Body of pancreas (tissue), 4 donors: ENCODE measurements at regions not wholly inside any gene's neighbourhood (a gene's known extent, or its start where the extent isn't known, plus 50 kb on each side); places are given as distances from the start of the nearest gene placed in this dataset.
"Not testable (repeated sequence)": the region's sequence is repeated elsewhere in the genome, so short reads cannot be mapped to it uniquely, and the experiment has no call there.

Experiments used
- ATAC-seq: fragments of 150-250 bp; one replicate; pipeline ENCODE4 v1.9.1; 2016
- DNase-seq, 4 donors: peaks; one replicate each; pipeline ENCODE4 v3.0.0-alpha.2; 2019
- H3K27ac ChIP-seq, 4 donors: fragments of 200-600 bp; sonication (generic); 1 replicate in 3 of 4; 2 replicates in 1 of 4; pipeline versions ENCODE4 v1.5.1 to v1.6.1; 2016 to 2019; ENCODE audit warnings: mild to moderate bottlenecking in 1 of 4, mixed read lengths in 1 of 4, moderate library complexity in 1 of 4
- H3K27me3 ChIP-seq, 2 donors: fragments of 200-600 bp; sonication (generic); one replicate each; pipeline ENCODE4 v1.6.0; 2016; ENCODE audit warnings: mild to moderate bottlenecking in 1 of 2
- H3K36me3 ChIP-seq, 2 donors: fragments of 200-600 bp; sonication (generic); replicated peaks in 1 of 2; 2 replicates each; pipeline ENCODE4 v1.5.1; 2016; ENCODE audit warnings: low read depth in 2 of 2; ENCODE audit not compliant: insufficient read depth in 1 of 2
- H3K4me1 ChIP-seq: fragments of 200-600 bp; sonication (generic); one replicate; pipeline ENCODE4 v1.6.0; 2016
- H3K4me3 ChIP-seq, 2 donors: fragments of 200-600 bp; sonication (generic); 1 replicate in 1 of 2; 2 replicates in 1 of 2; pipeline ENCODE4 v1.5.1; 2016 to 2019
- H3K9me3 ChIP-seq, 3 donors: fragments of 200-600 bp; sonication (generic); 1 replicate in 2 of 3; 2 replicates in 1 of 3; pipeline ENCODE4 v1.5.1; 2016
- WGBS, 2 donors: methylation state at CpG; one replicate each; pipeline ENCODE4 v1.1.5; 2017; 5-methylcytosine and 5-hydroxymethylcytosine counted together
- intact Hi-C: fragments of 100-400 bp; cut with DNase I; formaldehyde crosslinking; loops from one replicate; pipeline ENCODE4 v1.15.1; 2023

DNA sequence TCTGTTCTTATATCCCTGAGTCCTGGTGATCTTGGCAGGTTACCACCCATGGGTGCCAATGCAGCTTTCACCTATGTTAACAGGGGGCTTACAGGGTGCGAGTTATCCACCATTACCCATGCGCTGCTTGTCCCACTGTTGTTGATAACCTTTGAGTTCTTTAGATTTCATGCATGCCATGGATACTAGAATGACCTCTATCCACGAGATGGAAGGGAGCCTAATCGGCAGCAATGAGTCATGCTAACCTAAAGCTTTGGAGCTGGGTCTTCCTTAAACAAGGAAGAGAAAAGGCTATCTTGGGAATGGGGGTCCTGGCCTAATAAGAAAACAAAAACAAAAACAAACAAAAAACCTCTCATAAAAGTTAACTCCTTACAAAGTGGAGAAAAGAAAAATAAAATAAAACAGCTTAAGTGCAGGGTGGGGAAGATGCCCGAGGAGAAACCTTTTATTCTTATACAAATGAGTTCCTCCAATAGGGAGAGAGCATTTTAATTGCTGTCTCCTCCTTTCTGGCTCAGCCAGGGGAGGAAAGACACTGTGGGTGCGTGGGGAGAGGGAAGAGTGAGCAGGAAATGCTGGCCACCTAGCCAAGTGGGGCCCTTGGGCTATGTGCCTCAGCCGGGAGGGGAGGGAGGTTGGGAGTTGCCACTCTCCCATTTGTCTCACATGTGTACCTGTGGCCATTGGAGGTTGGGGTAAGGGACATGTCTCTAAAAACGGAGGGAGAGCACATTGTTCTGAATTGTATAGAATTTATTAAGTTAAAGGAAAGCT, 571.7 kb upstream of the TPTE start:
- intact Hi-C loops, H3K36me3 ChIP-seq, H3K27ac ChIP-seq, DNase-seq, H3K4me3 ChIP-seq, H3K27me3 ChIP-seq, ATAC-seq, H3K4me1 ChIP-seq: not testable (repeated sequence)
- H3K9me3 ChIP-seq = peaks cover 0 to 12% (median 0%) of the 10 kb centered on the region in 3 donors
- WGBS, 2 donors = 39% methylated on average over 8 of the region's 8 CpGs

DNA sequence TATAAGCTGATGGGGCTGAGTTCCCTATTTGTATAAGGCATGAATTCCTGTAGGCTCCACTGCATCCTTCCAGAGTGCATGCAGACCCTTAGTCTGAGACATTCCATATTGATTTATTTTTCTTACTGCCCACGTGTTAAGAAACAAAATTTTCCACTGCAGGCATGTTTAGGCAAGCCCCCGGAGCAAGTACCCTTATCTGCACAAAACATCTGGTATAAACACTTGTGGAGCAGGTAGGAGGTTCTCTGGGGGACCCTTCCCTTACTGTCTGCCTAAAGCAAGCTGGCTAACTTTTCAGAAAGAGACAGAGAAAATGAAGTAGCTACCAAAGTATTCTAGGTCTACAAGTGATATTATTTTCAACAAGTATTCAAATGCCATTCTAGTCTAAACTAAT, 571.0 kb upstream of the TPTE start:
- H3K4me1 ChIP-seq, H3K27me3 ChIP-seq, H3K27ac ChIP-seq, intact Hi-C loops, DNase-seq, H3K4me3 ChIP-seq, H3K9me3 ChIP-seq, ATAC-seq, H3K36me3 ChIP-seq: not testable (repeated sequence)
- 16 to 18% methylated on average over 2 of the region's 2 CpGs for WGBS, 2 donors

DNA sequence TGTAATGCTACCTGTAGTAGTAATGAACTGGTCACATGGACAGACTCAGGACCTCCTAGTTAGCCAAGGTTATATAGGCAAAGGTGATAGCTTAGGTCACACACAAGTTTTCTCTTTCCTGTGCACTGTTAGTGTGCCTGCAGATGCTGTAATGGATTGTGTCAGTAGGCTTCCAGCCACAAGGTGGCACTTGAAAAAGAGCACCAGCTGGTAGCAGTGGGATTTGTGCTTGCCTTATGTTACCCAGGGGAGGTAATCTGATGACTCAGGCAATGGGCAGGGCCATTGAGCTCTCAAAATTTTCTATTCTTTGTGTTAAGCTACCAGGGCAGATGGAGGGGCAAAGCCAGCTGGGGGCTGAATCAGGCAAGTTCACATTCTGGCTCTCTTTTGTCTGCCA, 562.6 kb upstream of the TPTE start:
- not testable (repeated sequence) for H3K27me3 ChIP-seq, ATAC-seq, DNase-seq

GRCh38 chr21:9959220-9959964, 562.0 kb upstream of the TPTE start:
- H3K27ac ChIP-seq, H3K4me3 ChIP-seq, ATAC-seq, H3K27me3 ChIP-seq, H3K4me1 ChIP-seq, H3K36me3 ChIP-seq, H3K9me3 ChIP-seq, intact Hi-C loops, DNase-seq: not testable (repeated sequence)
- 21 to 30% methylated on average over 4 of the region's 4 CpGs for WGBS, 2 donors

More for the DNA sequence above, 562.6 kb upstream of the TPTE start:
- H3K4me1 ChIP-seq, H3K4me3 ChIP-seq, H3K36me3 ChIP-seq, H3K27ac ChIP-seq, intact Hi-C loops, H3K9me3 ChIP-seq: not testable (repeated sequence)

DNA sequence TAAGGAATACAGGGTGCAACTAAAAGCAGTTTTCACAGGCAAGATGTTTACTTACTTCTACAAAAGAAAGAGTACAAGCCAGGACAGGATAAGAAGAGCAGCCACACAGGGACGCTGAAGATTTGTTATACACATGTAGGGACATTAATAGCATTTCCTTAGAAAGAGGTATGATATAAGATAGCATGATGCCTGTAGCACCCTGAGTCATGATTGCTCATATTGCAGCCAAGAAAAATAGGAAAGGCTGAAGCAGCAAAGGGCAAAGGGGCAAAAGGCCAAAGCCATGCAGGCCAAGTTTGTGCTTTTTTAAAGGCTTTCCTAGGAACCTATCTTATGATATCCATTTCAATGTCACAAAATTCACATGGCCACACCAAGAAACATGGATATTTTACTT, 552.0 kb upstream of the TPTE start:
- DNase-seq, ATAC-seq, H3K4me3 ChIP-seq, intact Hi-C loops, H3K9me3 ChIP-seq, H3K36me3 ChIP-seq, H3K27ac ChIP-seq, H3K4me1 ChIP-seq, H3K27me3 ChIP-seq: not testable (repeated sequence)
- WGBS, 2 donors = 13 to 20% methylated on average over 1 of the region's 1 CpG

- DNase-seq, ATAC-seq, H3K27ac ChIP-seq, H3K4me3 ChIP-seq, H3K9me3 ChIP-seq, H3K27me3 ChIP-seq, H3K4me1 ChIP-seq, H3K36me3 ChIP-seq, intact Hi-C loops: not testable (repeated sequence)
- WGBS, 2 donors = 0 to 25% methylated on average over 1 of the region's 1 CpG
These were observed 549.4 kb upstream of the TPTE start for GRCh38 chr21:9972018-9972417.

GRCh38 chr21:9978371-9978770, 543.0 kb upstream of the TPTE start:
- H3K27ac ChIP-seq, H3K9me3 ChIP-seq, intact Hi-C loops, H3K4me1 ChIP-seq, H3K27me3 ChIP-seq, DNase-seq, ATAC-seq, H3K36me3 ChIP-seq, H3K4me3 ChIP-seq: not testable (repeated sequence)
- WGBS, 2 donors = 28 to 50% methylated on average over 3 to 4 of the region's 4 CpGs

- H3K4me1 ChIP-seq, intact Hi-C loops, H3K27me3 ChIP-seq, H3K9me3 ChIP-seq, H3K36me3 ChIP-seq, H3K27ac ChIP-seq, DNase-seq, H3K4me3 ChIP-seq, ATAC-seq: not testable (repeated sequence)
- 25 to 31% methylated on average over 2 of the region's 2 CpGs for WGBS, 2 donors
These were observed 523.9 kb upstream of the TPTE start for GRCh38 chr21:9997507-9997906.

- intact Hi-C loops, DNase-seq, H3K4me3 ChIP-seq, H3K36me3 ChIP-seq, H3K27me3 ChIP-seq, H3K9me3 ChIP-seq, H3K27ac ChIP-seq, ATAC-seq, H3K4me1 ChIP-seq: not testable (repeated sequence)
- 32 to 33% methylated on average over 6 of the region's 6 CpGs for WGBS, 2 donors
These were observed 518.5 kb upstream of the TPTE start for GRCh38 chr21:10002762-10003313.

DNA sequence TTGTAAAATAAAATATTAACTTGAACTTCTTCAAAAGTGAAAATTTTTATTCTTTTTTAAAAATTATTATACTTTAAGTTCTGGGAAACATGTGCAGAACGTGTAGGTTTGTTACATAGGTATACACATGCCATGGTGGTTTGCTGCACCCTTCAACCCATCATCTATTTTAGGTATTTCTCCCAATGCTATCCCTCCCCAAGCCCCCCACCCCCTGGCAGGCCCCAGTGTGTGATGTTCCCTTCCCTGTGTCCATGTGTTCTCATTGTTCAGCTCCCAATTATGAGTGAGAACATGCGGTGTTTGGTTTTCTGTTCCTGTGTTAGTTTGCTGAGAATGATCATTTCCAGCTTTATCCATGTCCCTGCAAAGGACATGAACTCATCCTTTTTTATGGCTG, 515.6 kb upstream of the TPTE start:
- DNase-seq, H3K27me3 ChIP-seq, intact Hi-C loops, H3K4me3 ChIP-seq, H3K4me1 ChIP-seq, H3K9me3 ChIP-seq, ATAC-seq, H3K27ac ChIP-seq, H3K36me3 ChIP-seq: not testable (repeated sequence)
- 42 to 47% methylated on average over 2 of the region's 2 CpGs for WGBS, 2 donors

DNA sequence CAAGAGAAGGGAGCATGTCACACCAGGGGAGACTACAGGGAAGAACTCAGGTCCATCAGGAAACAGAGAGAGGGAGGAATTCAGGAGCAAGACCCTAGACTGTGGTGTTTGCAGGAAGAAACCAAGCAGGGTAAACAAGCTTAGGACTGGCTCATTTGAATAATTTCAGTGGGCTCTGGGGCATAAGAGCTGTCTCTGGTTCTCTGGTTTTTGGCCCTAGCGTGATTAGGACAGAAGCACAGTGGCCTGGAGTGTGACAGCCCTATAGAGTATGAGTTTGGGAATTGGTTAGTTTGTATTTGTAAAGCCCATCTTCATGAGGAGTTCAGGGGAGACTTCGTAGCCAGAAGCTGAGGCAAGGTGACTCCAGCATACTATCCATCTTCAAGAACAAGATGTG, 504.4 kb upstream of the TPTE start:
- DNase-seq, ATAC-seq, H3K9me3 ChIP-seq, H3K4me3 ChIP-seq, intact Hi-C loops, H3K36me3 ChIP-seq, H3K4me1 ChIP-seq, H3K27me3 ChIP-seq, H3K27ac ChIP-seq: not testable (repeated sequence)
- 15 to 21% methylated on average over 2 of the region's 2 CpGs for WGBS, 2 donors

- H3K27ac ChIP-seq, DNase-seq, ATAC-seq, H3K36me3 ChIP-seq, H3K4me3 ChIP-seq, H3K27me3 ChIP-seq, H3K4me1 ChIP-seq, intact Hi-C loops, H3K9me3 ChIP-seq: not testable (repeated sequence)
- 41 to 42% methylated on average over 4 of the region's 4 CpGs for WGBS, 2 donors
These were observed 503.6 kb upstream of the TPTE start for GRCh38 chr21:10017757-10018156.
